Activated CD8-positive, alpha-beta T cell treated with anti-CD3 and anti-CD28 coated beads for 36 hours (primary cell): ENCODE measurements at regions not wholly inside any gene's neighbourhood (a gene's known extent, or its start where the extent isn't known, plus 50 kb on each side); places are given as distances from the start of the nearest gene placed in this dataset.
"Not testable (repeated sequence)": the region's sequence is repeated elsewhere in the genome, so short reads cannot be mapped to it uniquely, and the experiment has no call there.

Source experiments
- ATAC-seq: fragments of 200-7000 bp; cut with Tn5 transposase; one replicate; pipeline ENCODE4 v1.10.0; 2021; ENCODE audit warnings: mild to moderate bottlenecking, moderate library complexity
- CTCF ChIA-PET: fragments of 350-600 bp; sonication (Branson Sonifier 250); formaldehyde crosslinking; loops from one replicate; lab custom pipeline; 2021; ENCODE audit warnings: antibody characterized with exemption; lab: Charles Lee
- POLR2A ChIA-PET: fragments of 350-600 bp; sonication (Branson Sonifier 250); formaldehyde crosslinking; loops from one replicate; lab custom pipeline; 2021; ENCODE audit warnings: antibody characterized with exemption; lab: Charles Lee
- DNase-seq: peaks from one replicate; pipeline ENCODE4 v3.0.0-alpha.2; 2020
- H3K27ac Mint-ChIP-seq: one replicate; pipeline ENCODE4 v1.8.0; 2021; ENCODE audit warnings: mild to moderate bottlenecking, mixed read lengths
- H3K27me3 Mint-ChIP-seq: one replicate; pipeline ENCODE4 v1.8.0; 2021; ENCODE audit warnings: mixed read lengths
- H3K36me3 Mint-ChIP-seq: one replicate; pipeline ENCODE4 v1.8.0; 2021; ENCODE audit warnings: low read depth, mixed read lengths
- H3K4me1 Mint-ChIP-seq: one replicate; pipeline ENCODE4 v1.8.0; 2021; ENCODE audit warnings: low read depth, mixed read lengths
- H3K4me3 Mint-ChIP-seq: one replicate; pipeline ENCODE4 v1.8.0; 2021; ENCODE audit warnings: mild to moderate bottlenecking, moderate library complexity, mixed read lengths
- H3K9me3 Mint-ChIP-seq: one replicate; pipeline ENCODE4 v1.8.0; 2021; ENCODE audit warnings: mixed read lengths
- intact Hi-C: fragments of 100-400 bp; cut with micrococcal nuclease; formaldehyde crosslinking; loops from one replicate; pipeline ENCODE4 v1.10.0; 2022
- TF ChIP-seq, protein P1 (sequence below): fragments of 200-600 bp; IDR thresholded peaks from one replicate; pipeline ENCODE4 v1.8.0; 2022; ENCODE audit warnings: antibody characterized with exemption, mild to moderate bottlenecking

DNA sequence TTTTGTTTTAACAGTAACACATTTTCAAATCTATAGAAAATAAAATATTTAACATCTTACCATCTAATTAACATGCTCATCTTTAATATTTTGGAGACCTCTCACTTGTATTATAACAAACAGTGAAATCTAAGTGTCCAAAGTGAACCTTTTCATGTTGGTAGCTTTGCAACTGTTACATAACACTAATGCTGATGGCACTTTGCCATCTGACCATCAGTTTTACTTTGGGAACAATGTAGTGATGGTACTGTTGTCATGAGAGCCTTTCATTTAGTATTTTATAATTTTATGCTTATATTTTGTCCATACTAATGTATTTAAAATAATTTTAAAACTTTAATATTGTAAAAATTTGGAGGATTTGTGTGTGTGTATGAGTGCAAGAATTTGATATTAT, 1017.0 kb upstream of the KCND2 start:
- Mint-ChIP-seq H3K36me3 (no peaks in the 10 kb centered on the region), H3K4me1 (no peaks in the 10 kb centered on the region), H3K9me3 (peaks cover 1% of the 10 kb centered on the region), H3K4me3 (no peak overlapping the region), H3K27me3 (no peaks in the 10 kb centered on the region), H3K27ac (no peak overlapping the region)
- ATAC-seq = no peak
- no peak for DNase-seq
- ChIA-PET CTCF (interaction anchor here (1.0 kb wide), 1 partner anchor 13 kb away, joined by 3 read pairs; no protein-coding TSS in a partner anchor), POLR2A (no interaction called here)
- TF ChIP-seq, protein P1, sequence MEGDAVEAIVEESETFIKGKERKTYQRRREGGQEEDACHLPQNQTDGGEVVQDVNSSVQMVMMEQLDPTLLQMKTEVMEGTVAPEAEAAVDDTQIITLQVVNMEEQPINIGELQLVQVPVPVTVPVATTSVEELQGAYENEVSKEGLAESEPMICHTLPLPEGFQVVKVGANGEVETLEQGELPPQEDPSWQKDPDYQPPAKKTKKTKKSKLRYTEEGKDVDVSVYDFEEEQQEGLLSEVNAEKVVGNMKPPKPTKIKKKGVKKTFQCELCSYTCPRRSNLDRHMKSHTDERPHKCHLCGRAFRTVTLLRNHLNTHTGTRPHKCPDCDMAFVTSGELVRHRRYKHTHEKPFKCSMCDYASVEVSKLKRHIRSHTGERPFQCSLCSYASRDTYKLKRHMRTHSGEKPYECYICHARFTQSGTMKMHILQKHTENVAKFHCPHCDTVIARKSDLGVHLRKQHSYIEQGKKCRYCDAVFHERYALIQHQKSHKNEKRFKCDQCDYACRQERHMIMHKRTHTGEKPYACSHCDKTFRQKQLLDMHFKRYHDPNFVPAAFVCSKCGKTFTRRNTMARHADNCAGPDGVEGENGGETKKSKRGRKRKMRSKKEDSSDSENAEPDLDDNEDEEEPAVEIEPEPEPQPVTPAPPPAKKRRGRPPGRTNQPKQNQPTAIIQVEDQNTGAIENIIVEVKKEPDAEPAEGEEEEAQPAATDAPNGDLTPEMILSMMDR = no peak
- intact Hi-C loops = no loop called here

DNA sequence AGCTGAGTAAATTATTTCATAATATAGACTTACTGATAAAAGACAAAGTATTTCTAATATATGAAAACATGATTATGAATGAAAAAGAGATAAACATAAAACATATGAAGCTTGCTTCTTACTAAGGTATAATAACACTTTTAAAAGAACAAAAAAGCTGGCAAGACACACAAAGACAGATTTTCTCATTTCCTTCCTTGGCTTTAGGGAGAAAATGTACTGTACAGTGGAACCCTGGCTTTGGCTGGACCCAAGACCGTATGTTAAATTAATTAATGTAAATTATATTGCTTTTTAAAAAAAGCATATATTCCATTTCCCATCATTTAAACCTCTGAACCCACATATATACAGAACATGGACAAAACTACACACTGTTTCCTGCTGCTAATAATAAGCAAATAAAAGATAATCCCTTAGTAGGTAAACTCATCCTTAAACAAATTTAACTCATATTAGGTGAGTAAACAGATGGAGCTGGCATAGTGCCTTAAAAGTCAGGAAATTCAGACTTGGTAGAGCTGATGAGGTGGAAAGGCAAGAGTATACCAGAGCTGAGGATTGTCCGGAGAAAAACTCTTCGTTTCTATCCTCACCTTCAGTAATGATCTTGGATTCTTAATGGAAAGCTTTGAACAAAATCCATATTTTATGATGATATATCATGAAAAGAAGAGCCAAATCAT, 1016.4 kb upstream of the KCND2 start:
- intact Hi-C loops = no loop called here
- ChIA-PET POLR2A (no interaction called here), CTCF (interaction anchor here (1.0 kb wide), 1 partner anchor 12 kb away, joined by 3 read pairs; no protein-coding TSS in a partner anchor)
- no peaks in the 10 kb centered on the region for H3K4me1 Mint-ChIP-seq
- no peaks in the 10 kb centered on the region for H3K36me3 Mint-ChIP-seq
- H3K4me3 Mint-ChIP-seq = no peak overlapping the region
- TF ChIP-seq, protein P1 = no peak
- peaks cover 1% of the 10 kb centered on the region for H3K9me3 Mint-ChIP-seq
- H3K27me3 Mint-ChIP-seq = no peaks in the 10 kb centered on the region
- ATAC-seq (no peak), DNase-seq (no peak)
- no peak overlapping the region for H3K27ac Mint-ChIP-seq

DNA sequence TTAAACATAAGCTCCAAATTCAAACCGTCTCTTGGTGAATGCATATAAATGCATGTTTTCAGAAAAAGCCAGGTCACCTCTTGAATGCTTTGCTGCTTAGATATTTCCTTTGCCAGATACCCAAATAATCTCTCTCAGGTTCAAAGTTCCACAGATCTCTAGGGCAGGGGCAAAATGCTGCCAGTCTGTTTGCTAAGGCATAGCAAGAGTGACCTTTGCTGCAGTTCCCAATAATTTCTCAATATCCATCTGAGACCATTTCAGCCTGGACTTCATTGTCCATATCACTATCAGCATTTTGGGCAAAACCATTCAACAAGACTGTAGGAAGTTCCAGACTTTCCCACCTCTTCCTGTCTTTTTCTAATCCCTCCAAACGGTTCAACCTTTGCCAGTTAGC, 1006.2 kb upstream of the KCND2 start:
- H3K4me3 Mint-ChIP-seq, H3K36me3 Mint-ChIP-seq, H3K27me3 Mint-ChIP-seq, POLR2A ChIA-PET, H3K27ac Mint-ChIP-seq, intact Hi-C loops, H3K4me1 Mint-ChIP-seq, H3K9me3 Mint-ChIP-seq, CTCF ChIA-PET, ATAC-seq, DNase-seq: not testable (repeated sequence)

DNA sequence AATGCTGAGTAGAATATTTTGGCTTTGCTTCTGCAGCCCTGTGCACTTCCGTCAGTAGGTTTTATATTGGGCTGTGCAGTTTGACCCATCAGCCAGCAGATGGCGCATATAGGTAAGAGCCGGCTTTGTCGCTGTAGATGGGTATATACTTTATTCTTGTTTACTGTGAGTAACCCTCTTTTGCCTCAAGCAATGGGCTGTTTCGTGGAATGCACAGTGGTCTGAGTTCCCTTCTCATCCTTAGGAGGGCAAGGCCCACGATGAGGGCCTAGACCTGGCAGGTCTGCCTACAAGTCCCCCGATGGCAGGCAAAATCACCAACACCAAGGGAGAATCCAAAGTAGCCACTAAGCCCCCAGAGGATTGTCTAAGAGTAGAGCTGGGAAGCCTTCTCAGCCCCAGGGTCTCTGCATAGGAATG, 1002.9 kb upstream of the KCND2 start:
- Mint-ChIP-seq H3K27me3 (no peaks in the 10 kb centered on the region), H3K9me3 (peaks cover 2% of the 10 kb centered on the region), H3K4me1 (no peaks in the 10 kb centered on the region), H3K4me3 (no peak overlapping the region), H3K27ac (no peak overlapping the region), H3K36me3 (no peaks in the 10 kb centered on the region)
- ChIA-PET CTCF (no interaction called here), POLR2A (no interaction called here)
- DNase-seq (peak; percentile 44), ATAC-seq (peak; percentile 74)
- TF ChIP-seq, protein P1 = peak; percentile 83
- intact Hi-C loops = no loop called here

DNA sequence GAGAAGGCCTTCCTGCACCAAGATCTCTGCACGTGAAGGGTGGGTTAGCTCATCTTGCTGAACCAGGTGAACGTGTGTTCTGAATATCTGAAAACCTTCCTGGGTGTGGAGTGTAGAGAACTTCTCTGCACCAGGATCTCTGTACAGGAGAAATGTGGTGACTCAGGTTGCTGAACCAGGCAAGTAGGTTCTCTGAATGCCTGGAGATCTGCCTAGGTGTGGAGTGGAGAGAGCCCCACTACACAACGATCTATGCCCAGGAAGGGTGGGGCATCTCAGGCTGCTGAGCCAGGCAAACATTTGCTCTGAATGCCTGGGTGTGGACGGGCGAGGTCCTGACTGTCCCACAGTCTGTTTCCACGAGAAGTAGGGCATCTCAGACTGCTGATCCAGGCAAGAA, 1002.3 kb upstream of the KCND2 start:
- ChIA-PET POLR2A (no interaction called here), CTCF (no interaction called here)
- Mint-ChIP-seq H3K9me3 (peaks cover 2% of the 10 kb centered on the region), H3K27me3 (no peaks in the 10 kb centered on the region), H3K36me3 (no peaks in the 10 kb centered on the region), H3K4me3 (no peak overlapping the region), H3K27ac (no peak overlapping the region), H3K4me1 (no peaks in the 10 kb centered on the region)
- DNase-seq (no peak), ATAC-seq (no peak)
- TF ChIP-seq, protein P1 = no peak
- intact Hi-C loops = no loop called here
